ENCODE measurements at regions not wholly inside any gene's neighbourhood (a gene's known extent, or its start where the extent isn't known, plus 50 kb on each side); places are given as distances from the start of the nearest gene placed in this dataset.

GRCh38 chr13:59409634-59410200 is 754.0 kb downstream of the DIAPH3 start:
- no peak for TF ChIP-seq POLR2A (IDR thresholded peaks at IDR 0.05)
- TF ChIP-seq CTCF (IDR thresholded peaks at IDR 0.05), result no peak
- TF ChIP-seq EP300 (IDR thresholded peaks at IDR 0.05), result no peak

Data from upper lobe of left lung (tissue), 4 donors.